ENCODE measurements at regions not wholly inside any gene's neighbourhood (a gene's known extent, or its start where the extent isn't known, plus 50 kb on each side); places are given as distances from the start of the nearest gene placed in this dataset.

GRCh38 chr12:92574911-92575570 lies 127.7 kb upstream of the PLEKHG7 start:
- TF ChIP-seq, protein P1, sequence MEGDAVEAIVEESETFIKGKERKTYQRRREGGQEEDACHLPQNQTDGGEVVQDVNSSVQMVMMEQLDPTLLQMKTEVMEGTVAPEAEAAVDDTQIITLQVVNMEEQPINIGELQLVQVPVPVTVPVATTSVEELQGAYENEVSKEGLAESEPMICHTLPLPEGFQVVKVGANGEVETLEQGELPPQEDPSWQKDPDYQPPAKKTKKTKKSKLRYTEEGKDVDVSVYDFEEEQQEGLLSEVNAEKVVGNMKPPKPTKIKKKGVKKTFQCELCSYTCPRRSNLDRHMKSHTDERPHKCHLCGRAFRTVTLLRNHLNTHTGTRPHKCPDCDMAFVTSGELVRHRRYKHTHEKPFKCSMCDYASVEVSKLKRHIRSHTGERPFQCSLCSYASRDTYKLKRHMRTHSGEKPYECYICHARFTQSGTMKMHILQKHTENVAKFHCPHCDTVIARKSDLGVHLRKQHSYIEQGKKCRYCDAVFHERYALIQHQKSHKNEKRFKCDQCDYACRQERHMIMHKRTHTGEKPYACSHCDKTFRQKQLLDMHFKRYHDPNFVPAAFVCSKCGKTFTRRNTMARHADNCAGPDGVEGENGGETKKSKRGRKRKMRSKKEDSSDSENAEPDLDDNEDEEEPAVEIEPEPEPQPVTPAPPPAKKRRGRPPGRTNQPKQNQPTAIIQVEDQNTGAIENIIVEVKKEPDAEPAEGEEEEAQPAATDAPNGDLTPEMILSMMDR (IDR thresholded peaks at IDR 0.05; ENCODE audit: extremely low read depth, low read depth, low read length): no peak
- Histone ChIP-seq H3K4me3 (ENCODE audit: insufficient read depth, low read length) (no peak overlapping the region), H3K27me3 (ENCODE audit: insufficient read depth, low read length) (no peaks in the 10 kb centered on the region), H2AFZ (ENCODE audit: low read length) (peak overlapping the region; percentile 28), H4K20me1 (ENCODE audit: insufficient read depth, low read length) (no peaks in the 10 kb centered on the region), H3K27ac (ENCODE audit: low read depth, low read length) (no peak overlapping the region), H3K79me2 (ENCODE audit: insufficient read depth, low read length) (no peaks in the 10 kb centered on the region), H3K4me2 (ENCODE audit: insufficient read depth, low read length) (no peak overlapping the region), H3K9me3 (ENCODE audit: low read depth, low read length) (no peaks in the 10 kb centered on the region), H3K36me3 (ENCODE audit: insufficient read depth, low read length) (no peaks in the 10 kb centered on the region), H3K4me1 (ENCODE audit: insufficient read depth, low read length) (peaks cover 11% of the 10 kb centered on the region)
- no peak for DNase-seq (ENCODE audit: insufficient read length, low spot score, missing footprints)

- no peak for DNase-seq (ENCODE audit: insufficient read length, low spot score, missing footprints)
- TF ChIP-seq, protein P1 (IDR thresholded peaks at IDR 0.05; ENCODE audit: extremely low read depth, low read depth, low read length): peak; percentile 33
- Histone ChIP-seq H3K4me2 (ENCODE audit: insufficient read depth, low read length) (no peak overlapping the region), H3K4me1 (ENCODE audit: insufficient read depth, low read length) (peaks cover 11% of the 10 kb centered on the region), H3K27me3 (ENCODE audit: insufficient read depth, low read length) (no peaks in the 10 kb centered on the region), H2AFZ (ENCODE audit: low read length) (no peak overlapping the region), H3K4me3 (ENCODE audit: insufficient read depth, low read length) (no peak overlapping the region), H3K36me3 (ENCODE audit: insufficient read depth, low read length) (no peaks in the 10 kb centered on the region), H3K79me2 (ENCODE audit: insufficient read depth, low read length) (no peaks in the 10 kb centered on the region), H4K20me1 (ENCODE audit: insufficient read depth, low read length) (no peaks in the 10 kb centered on the region), H3K9me3 (ENCODE audit: low read depth, low read length) (no peaks in the 10 kb centered on the region), H3K27ac (ENCODE audit: low read depth, low read length) (no peak overlapping the region)
These were observed 128.6 kb upstream of the PLEKHG7 start for GRCh38 chr12:92574051-92574783.

DNA sequence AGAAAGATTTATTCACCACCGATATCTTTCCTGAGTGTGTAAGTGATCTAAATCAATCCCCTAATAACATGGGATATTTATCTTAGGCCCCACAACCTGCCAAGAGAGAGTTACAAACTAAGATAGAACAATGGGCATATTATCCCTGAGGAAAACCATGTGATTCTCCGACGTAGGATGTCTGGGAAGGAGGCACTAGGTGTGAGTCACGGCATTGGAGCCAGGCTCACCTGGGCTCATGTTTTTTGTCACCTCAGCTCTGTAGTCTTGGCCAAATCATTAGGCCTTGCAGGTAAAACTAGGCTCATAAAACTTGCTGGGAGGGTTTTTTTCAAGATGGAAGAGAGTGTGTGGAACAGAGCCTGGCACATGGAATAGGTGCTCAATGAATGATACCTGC lies 129.7 kb upstream of the PLEKHG7 start:
- H2AFZ ChIP-seq (ENCODE audit: low read length): no peak overlapping the region
- no peaks in the 10 kb centered on the region for H3K27me3 ChIP-seq (ENCODE audit: insufficient read depth, low read length)
- no peak overlapping the region for H3K27ac ChIP-seq (ENCODE audit: low read depth, low read length)
- no peaks in the 10 kb centered on the region for H4K20me1 ChIP-seq (ENCODE audit: insufficient read depth, low read length)
- no peaks in the 10 kb centered on the region for H3K36me3 ChIP-seq (ENCODE audit: insufficient read depth, low read length)
- peaks cover 11% of the 10 kb centered on the region for H3K4me1 ChIP-seq (ENCODE audit: insufficient read depth, low read length)
- DNase-seq (ENCODE audit: insufficient read length, low spot score, missing footprints): no peak
- TF ChIP-seq, protein P1 (IDR thresholded peaks at IDR 0.05; ENCODE audit: extremely low read depth, low read depth, low read length): no peak
- no peaks in the 10 kb centered on the region for H3K9me3 ChIP-seq (ENCODE audit: low read depth, low read length)
- no peak overlapping the region for H3K4me2 ChIP-seq (ENCODE audit: insufficient read depth, low read length)
- no peak overlapping the region for H3K4me3 ChIP-seq (ENCODE audit: insufficient read depth, low read length)
- no peaks in the 10 kb centered on the region for H3K79me2 ChIP-seq (ENCODE audit: insufficient read depth, low read length)

DNA sequence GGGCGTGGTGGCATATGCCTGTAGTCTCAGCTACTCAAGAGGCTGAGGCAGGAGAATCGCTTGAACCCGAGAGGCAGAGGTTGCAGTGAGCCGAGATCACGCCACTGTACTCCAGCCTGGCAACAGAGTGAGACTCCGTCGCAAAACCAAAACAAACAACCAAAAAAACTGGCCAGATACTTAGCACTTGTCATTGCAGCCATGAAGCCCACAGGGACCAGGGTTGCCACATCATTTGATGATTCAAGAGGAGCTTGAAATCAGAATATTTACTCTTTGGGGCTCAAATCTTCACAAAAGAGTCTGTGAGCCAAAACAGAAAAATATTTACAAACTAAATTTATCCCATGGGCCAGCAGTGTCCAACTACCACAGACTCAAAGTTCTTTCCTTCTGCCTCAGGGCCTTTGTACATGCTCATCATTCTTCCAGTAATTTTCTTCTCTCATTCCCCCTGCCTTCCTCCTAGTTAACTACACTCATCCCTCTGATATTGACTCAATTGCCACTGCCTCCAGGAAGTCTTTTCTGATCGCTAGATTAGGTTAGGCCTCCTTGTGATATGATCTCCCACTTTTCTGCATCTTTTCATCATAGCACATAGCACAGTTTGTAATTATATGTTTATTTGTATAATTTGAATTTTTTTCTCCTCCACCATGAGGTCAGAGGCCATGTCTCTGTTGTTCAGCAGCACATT lies 130.8 kb upstream of the PLEKHG7 start:
- Histone ChIP-seq H4K20me1 (ENCODE audit: insufficient read depth, low read length) (no peaks in the 10 kb centered on the region), H3K36me3 (ENCODE audit: insufficient read depth, low read length) (no peaks in the 10 kb centered on the region), H3K27ac (ENCODE audit: low read depth, low read length) (peak overlapping the region; percentile 50), H3K9me3 (ENCODE audit: low read depth, low read length) (no peaks in the 10 kb centered on the region), H3K4me2 (ENCODE audit: insufficient read depth, low read length) (peak overlapping the region; percentile 28), H3K79me2 (ENCODE audit: insufficient read depth, low read length) (no peaks in the 10 kb centered on the region), H2AFZ (ENCODE audit: low read length) (peak overlapping the region; percentile 47), H3K4me3 (ENCODE audit: insufficient read depth, low read length) (no peak overlapping the region), H3K27me3 (ENCODE audit: insufficient read depth, low read length) (no peaks in the 10 kb centered on the region), H3K4me1 (ENCODE audit: insufficient read depth, low read length) (peaks cover 11% of the 10 kb centered on the region)
- TF ChIP-seq, protein P1 (IDR thresholded peaks at IDR 0.05; ENCODE audit: extremely low read depth, low read depth, low read length): no peak
- no peak for DNase-seq (ENCODE audit: insufficient read length, low spot score, missing footprints)

Data from osteoblast (primary cell).